Retinal pigment epithelial cell (primary cell): ENCODE measurements at regions not wholly inside any gene's neighbourhood (a gene's known extent, or its start where the extent isn't known, plus 50 kb on each side); places are given as distances from the start of the nearest gene placed in this dataset.
A peak's percentile ranks its signal among the peaks of the same experiment; 100 is the strongest.
"Not testable (repeated sequence)": the region's sequence is repeated elsewhere in the genome, so short reads cannot be mapped to it uniquely, and the experiment has no call there.

Experiments used
- DNase-seq: peaks from one replicate; pipeline ENCODE4 v3.0.0-alpha.2; 2010; ENCODE audit warnings: low read depth
- H3K4me3 ChIP-seq: 2 replicates; pipeline ENCODE4 v1.5.1; 2011; ENCODE audit warnings: mild to moderate bottlenecking, low read length, control low read depth, moderate library complexity
- TF ChIP-seq, protein P1 (sequence below): conservative IDR thresholded peaks from 2 replicates; pipeline ENCODE4 v1.5.1; 2011; ENCODE audit warnings: low read depth, low read length, control low read depth, inconsistent platforms

- TF ChIP-seq, protein P1, sequence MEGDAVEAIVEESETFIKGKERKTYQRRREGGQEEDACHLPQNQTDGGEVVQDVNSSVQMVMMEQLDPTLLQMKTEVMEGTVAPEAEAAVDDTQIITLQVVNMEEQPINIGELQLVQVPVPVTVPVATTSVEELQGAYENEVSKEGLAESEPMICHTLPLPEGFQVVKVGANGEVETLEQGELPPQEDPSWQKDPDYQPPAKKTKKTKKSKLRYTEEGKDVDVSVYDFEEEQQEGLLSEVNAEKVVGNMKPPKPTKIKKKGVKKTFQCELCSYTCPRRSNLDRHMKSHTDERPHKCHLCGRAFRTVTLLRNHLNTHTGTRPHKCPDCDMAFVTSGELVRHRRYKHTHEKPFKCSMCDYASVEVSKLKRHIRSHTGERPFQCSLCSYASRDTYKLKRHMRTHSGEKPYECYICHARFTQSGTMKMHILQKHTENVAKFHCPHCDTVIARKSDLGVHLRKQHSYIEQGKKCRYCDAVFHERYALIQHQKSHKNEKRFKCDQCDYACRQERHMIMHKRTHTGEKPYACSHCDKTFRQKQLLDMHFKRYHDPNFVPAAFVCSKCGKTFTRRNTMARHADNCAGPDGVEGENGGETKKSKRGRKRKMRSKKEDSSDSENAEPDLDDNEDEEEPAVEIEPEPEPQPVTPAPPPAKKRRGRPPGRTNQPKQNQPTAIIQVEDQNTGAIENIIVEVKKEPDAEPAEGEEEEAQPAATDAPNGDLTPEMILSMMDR, result no peak
- DNase-seq, result no peak
- H3K4me3 ChIP-seq, result no peak overlapping the region
Measured at GRCh38 chr10:53331460-53331859, 558.9 kb upstream of the MBL2 start.

DNA sequence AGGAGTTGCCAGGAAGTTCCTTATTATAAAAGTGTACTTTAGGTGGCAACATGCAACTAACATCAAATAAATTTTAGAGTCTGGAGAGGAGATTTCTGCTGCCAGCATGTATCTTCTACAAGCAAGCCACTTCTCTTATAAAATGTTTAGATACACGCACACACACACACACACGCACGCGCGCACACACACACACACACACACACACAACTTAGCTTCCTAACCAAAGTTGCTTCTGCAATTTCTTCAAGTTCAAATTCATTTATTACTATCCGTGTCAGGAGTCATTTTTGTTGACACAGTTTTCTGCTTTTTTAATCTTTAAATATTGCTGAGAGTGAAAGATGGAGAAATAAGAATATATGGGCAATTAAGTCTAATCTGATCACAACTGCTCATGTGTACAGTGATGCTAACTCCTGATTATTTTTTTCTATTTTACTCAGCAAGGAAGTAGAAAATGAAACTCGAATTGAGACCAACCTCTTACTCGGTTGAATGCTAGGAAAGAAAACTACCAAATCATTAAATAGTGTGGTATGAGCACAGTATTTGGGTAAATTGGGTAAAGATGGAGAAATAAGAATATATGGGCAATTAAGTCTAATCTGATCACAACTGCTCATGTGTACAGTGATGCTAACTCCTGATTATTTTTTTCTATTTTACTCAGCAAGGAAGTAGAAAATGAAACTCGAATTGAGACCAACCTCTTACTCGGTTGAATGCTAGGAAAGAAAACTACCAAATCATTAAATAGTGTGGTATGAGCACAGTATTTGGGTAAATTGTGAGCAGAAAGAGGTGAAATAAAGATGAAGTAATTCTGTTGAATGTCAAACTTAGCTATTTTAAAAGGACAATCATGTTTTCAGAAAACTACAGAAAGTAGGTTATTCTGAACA lies 554.1 kb upstream of the MBL2 start:
- not testable (repeated sequence) for H3K4me3 ChIP-seq, DNase-seq

GRCh38 chr10:53325066-53325465 lies 552.5 kb upstream of the MBL2 start:
- no peak for DNase-seq
- TF ChIP-seq, protein P1, result no peak
- no peak overlapping the region for H3K4me3 ChIP-seq

DNA sequence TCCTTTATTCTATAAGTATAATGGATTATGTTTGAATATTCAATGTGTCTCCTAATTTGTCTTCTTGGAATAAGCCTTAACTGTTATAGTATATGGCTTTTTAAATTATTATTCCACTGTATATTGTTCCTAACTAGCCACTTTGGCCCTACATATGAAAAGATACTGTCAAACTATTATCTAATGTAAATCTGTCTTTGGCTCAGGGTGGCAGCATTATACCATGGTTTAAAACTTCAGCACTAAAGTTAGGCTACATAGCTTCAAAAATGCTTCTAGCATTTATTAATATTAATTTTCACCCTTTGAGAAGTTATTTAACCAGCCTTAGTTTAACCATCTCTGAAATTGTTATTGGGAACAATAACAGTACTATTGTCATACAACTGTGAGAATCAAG lies 543.1 kb upstream of the MBL2 start:
- no peak for DNase-seq
- TF ChIP-seq, protein P1, result no peak
- no peak overlapping the region for H3K4me3 ChIP-seq

DNA sequence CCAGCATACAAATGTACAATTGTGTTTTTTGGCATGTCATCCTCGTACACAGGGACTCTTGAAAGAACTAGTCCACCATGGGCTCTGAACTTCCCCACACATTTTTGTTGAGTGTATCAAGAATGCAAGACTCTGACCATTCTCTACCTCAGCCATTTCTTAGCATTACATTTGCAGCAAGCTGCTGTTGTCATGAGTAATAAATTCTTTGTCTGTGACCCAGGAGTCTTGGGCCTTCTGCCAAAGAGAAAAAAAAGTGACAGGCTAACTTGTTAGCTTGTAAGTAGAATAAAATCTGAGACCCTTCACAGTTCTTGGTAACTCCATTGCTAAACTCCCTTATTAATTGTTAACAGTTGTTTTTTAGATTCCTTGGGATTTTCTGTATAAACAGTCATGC lies 542.3 kb upstream of the MBL2 start:
- TF ChIP-seq, protein P1, result no peak
- DNase-seq, result peak; percentile 93
- H3K4me3 ChIP-seq, result no peak overlapping the region

DNA sequence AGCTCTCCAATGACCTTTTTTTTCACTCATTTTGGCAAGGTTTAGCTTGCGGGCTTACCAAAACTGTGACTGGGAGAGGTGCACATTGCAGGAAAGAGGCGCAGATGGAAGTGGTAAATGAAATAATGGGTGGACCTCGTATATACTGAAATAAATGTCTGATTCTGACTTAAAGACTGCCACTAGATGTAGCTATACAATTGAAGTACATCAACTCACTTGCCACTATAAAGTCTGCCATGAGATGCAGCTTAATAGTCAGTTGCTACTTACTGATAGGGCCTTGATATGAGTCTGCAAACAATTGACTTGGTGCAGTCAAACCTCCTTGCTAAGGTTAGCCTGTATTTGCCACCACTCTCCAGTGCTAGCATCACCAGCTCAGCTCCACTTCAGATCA lies 525.9 kb upstream of the MBL2 start:
- no peak for DNase-seq
- TF ChIP-seq, protein P1, result peak; percentile 5
- H3K4me3 ChIP-seq, result no peak overlapping the region

GRCh38 chr10:53284615-53285182 lies 512.1 kb upstream of the MBL2 start:
- H3K4me3 ChIP-seq, result no peak overlapping the region
- TF ChIP-seq, protein P1, result no peak
- no peak for DNase-seq
